PC-3 (cell line): ENCODE measurements at regions not wholly inside any gene's neighbourhood (a gene's known extent, or its start where the extent isn't known, plus 50 kb on each side); places are given as distances from the start of the nearest gene placed in this dataset.

ENCODE experiments used
- ATAC-seq: fragments of 200-7000 bp; cut with Tn5 transposase; 2 replicates; pipeline ENCODE4 v1.9.1; 2020; ENCODE audit warnings: mild to moderate bottlenecking, moderate library complexity
- BruUV-seq: library from RNA; stranded (reverse); fragments of 400-500 nt; replicated peaks from 2 replicates; lab custom pipeline; 2021; lab: Mats Ljungman, UMichigan
- CTCF ChIA-PET: fragments of 300-600 bp; sonication (Branson Sonifier 250); formaldehyde crosslinking; loops from one replicate; lab custom pipeline; 2022; ENCODE audit warnings: antibody characterized with exemption; lab: Charles Lee
- POLR2A ChIA-PET: fragments of 300-600 bp; sonication (Branson Sonifier 250); formaldehyde crosslinking; loops from one replicate; lab custom pipeline; 2022; ENCODE audit warnings: antibody characterized with exemption; ENCODE audit not compliant: unreplicated experiment; lab: Charles Lee
- DNase-seq: peaks from one replicate; pipeline ENCODE4 v3.0.0-alpha.2; 2015
- H2AFZ ChIP-seq: fragments of 300-600 bp; sonication (generic); 2 replicates; pipeline ENCODE4 v1.6.0; 2016; ENCODE audit warnings: antibody characterized with exemption, low read length
- H3F3A ChIP-seq: fragments of 300-600 bp; sonication (generic); one replicate; pipeline ENCODE4 v1.6.0; 2017; ENCODE audit warnings: antibody characterized with exemption, low read length, control low read depth, mild to moderate bottlenecking; ENCODE audit not compliant: unreplicated experiment
- H3K27ac ChIP-seq: fragments of 300-600 bp; sonication (generic); 2 replicates; pipeline ENCODE4 v1.5.1; 2016; ENCODE audit warnings: mild to moderate bottlenecking, low read length
- H3K27me3 ChIP-seq: fragments of 300-600 bp; sonication (generic); 2 replicates; pipeline ENCODE4 v1.6.1; 2016; ENCODE audit warnings: low read length, mixed read lengths
- H3K36me3 ChIP-seq: fragments of 300-600 bp; sonication (generic); 2 replicates; pipeline ENCODE4 v1.6.1; 2016; ENCODE audit warnings: low read depth, mixed run types, low read length, mixed read lengths
- H3K4me1 ChIP-seq: fragments of 300-600 bp; sonication (generic); 2 replicates; pipeline ENCODE4 v1.5.1; 2016; ENCODE audit warnings: low read length; ENCODE audit not compliant: insufficient read depth
- H3K4me2 ChIP-seq: fragments of 300-600 bp; sonication (generic); 2 replicates; pipeline ENCODE4 v1.6.0; 2016; ENCODE audit warnings: low read length
- H3K4me3 ChIP-seq: fragments of 300-600 bp; sonication (generic); 2 replicates; pipeline ENCODE4 v1.5.1; 2016; ENCODE audit warnings: mild to moderate bottlenecking, low read length, mixed read lengths
- H3K79me2 ChIP-seq: fragments of 300-600 bp; sonication (generic); 2 replicates; pipeline ENCODE4 v1.6.1; 2017; ENCODE audit warnings: low read length, mixed read lengths
- H3K9ac ChIP-seq: fragments of 300-600 bp; sonication (generic); 2 replicates; pipeline ENCODE4 v1.6.0; 2016; ENCODE audit warnings: mild to moderate bottlenecking, low read length
- H3K9me2 ChIP-seq: fragments of 300-600 bp; sonication (generic); replicated peaks from 2 replicates; pipeline ENCODE4 v1.6.1; 2016; ENCODE audit warnings: mixed run types, low read length, mixed read lengths
- H3K9me3 ChIP-seq: fragments of 300-600 bp; sonication (generic); 2 replicates; pipeline ENCODE4 v1.6.1; 2016; ENCODE audit warnings: low read length, mixed read lengths
- H4K20me1 ChIP-seq: fragments of 300-600 bp; sonication (generic); 2 replicates; pipeline ENCODE4 v1.6.1; 2016; ENCODE audit warnings: low read length, mixed read lengths
- EZH2 ChIP-seq: fragments of 300-600 bp; sonication (generic); IDR thresholded peaks from one replicate; pipeline ENCODE4 v1.6.1; 2017; ENCODE audit warnings: antibody characterized with exemption, mild to moderate bottlenecking, low read length; ENCODE audit not compliant: unreplicated experiment
- EZH2phosphoT487 ChIP-seq: fragments of 300-600 bp; sonication (generic); IDR thresholded peaks from 2 replicates; pipeline ENCODE4 v1.6.1; 2018; ENCODE audit warnings: mild to moderate bottlenecking, antibody characterized with exemption, low read length, borderline replicate concordance
- intact Hi-C: fragments of 100-400 bp; cut with micrococcal nuclease; formaldehyde crosslinking; loops from 2 replicates; pipeline ENCODE4 v1.9.0; 2023
- TF ChIP-seq, protein P1 (sequence below): fragments of 300-600 bp; sonication (generic); conservative IDR thresholded peaks from 2 replicates; pipeline ENCODE4 v1.5.1; 2017; ENCODE audit warnings: antibody characterized with exemption, low read depth, mild to moderate bottlenecking, low read length

DNA sequence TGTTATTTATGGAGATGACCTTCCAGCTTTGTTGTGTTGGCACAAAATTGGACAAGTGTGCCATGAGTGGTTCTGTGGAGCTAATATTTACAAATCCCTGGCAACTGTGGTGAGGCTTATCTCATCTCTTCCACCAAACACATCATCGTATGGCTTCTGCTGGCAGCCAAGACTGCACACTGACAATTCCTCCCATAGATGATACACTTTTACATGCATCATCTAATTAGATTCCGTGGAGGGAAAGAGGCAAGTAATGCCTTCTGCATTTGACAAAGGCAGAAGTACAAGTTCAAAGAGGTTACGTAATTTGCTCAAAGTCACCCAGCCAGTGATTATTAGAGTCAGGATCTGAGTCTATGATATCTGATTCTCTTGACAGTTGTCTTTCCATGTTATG is 62.7 kb upstream of the KIRREL3 start:
- no peaks in the 10 kb centered on the region for H3K4me1 ChIP-seq
- H3K9ac ChIP-seq, result no peak overlapping the region
- peaks cover 45% of the 10 kb centered on the region; the same call in 1 of the 2 replicates for H3K27me3 ChIP-seq
- intact Hi-C loops, result no loop called here
- ChIA-PET POLR2A (no interaction called here), CTCF (no interaction called here)
- no peak overlapping the region for H3K4me3 ChIP-seq
- no peaks in the 10 kb centered on the region for H4K20me1 ChIP-seq
- no peaks in the 10 kb centered on the region; the same call in 1 of the 2 replicates for H3K9me3 ChIP-seq
- no peak overlapping the region for H3K27ac ChIP-seq
- no TSS peak for BruUV-seq
- TF ChIP-seq EZH2 (no peak), EZH2phosphoT487 (no peak)
- TF ChIP-seq, protein P1, sequence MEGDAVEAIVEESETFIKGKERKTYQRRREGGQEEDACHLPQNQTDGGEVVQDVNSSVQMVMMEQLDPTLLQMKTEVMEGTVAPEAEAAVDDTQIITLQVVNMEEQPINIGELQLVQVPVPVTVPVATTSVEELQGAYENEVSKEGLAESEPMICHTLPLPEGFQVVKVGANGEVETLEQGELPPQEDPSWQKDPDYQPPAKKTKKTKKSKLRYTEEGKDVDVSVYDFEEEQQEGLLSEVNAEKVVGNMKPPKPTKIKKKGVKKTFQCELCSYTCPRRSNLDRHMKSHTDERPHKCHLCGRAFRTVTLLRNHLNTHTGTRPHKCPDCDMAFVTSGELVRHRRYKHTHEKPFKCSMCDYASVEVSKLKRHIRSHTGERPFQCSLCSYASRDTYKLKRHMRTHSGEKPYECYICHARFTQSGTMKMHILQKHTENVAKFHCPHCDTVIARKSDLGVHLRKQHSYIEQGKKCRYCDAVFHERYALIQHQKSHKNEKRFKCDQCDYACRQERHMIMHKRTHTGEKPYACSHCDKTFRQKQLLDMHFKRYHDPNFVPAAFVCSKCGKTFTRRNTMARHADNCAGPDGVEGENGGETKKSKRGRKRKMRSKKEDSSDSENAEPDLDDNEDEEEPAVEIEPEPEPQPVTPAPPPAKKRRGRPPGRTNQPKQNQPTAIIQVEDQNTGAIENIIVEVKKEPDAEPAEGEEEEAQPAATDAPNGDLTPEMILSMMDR, result no peak
- no peak overlapping the region for H2AFZ ChIP-seq
- no peak overlapping the region for H3K4me2 ChIP-seq
- no peak for ATAC-seq
- no peaks in the 10 kb centered on the region for H3K9me2 ChIP-seq
- no peaks in the 10 kb centered on the region for H3K79me2 ChIP-seq
- DNase-seq, result no peak
- no peaks in the 10 kb centered on the region for H3F3A ChIP-seq
- H3K36me3 ChIP-seq, result no peaks in the 10 kb centered on the region

DNA sequence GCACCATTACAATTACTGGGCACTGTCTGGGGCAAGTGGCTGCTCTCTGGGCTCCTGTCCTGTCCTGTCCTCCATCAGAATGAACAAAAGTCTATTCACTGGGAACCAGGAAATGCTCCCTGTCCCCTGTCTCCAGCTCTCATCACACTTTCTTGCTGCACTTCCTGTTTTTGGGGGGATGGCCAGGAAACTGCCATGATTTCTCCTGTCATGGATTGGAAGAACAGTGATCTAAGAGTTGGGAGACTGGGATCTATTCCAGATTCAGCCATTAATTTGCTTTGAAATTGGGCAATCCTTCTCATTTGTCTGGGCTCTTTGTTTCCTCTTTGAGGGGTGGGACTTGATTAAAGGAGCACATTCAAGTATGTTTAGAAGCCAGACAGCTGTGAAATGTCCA is 61.4 kb upstream of the KIRREL3 start:
- no TSS peak for BruUV-seq
- POLR2A ChIA-PET, result no interaction called here
- Histone ChIP-seq H3F3A (no peaks in the 10 kb centered on the region), H3K79me2 (no peaks in the 10 kb centered on the region), H4K20me1 (no peaks in the 10 kb centered on the region), H3K4me1 (no peaks in the 10 kb centered on the region), H2AFZ (no peak overlapping the region), H3K4me3 (no peak overlapping the region), H3K36me3 (no peaks in the 10 kb centered on the region), H3K4me2 (no peak overlapping the region), H3K9ac (no peak overlapping the region), H3K27me3 (peaks cover 45% of the 10 kb centered on the region; the same call in 1 of the 2 replicates), H3K9me3 (no peaks in the 10 kb centered on the region; the same call in 1 of the 2 replicates), H3K9me2 (no peaks in the 10 kb centered on the region), H3K27ac (no peak overlapping the region)
- CTCF ChIA-PET, result no interaction called here
- TF ChIP-seq EZH2, result no peak
- TF ChIP-seq, protein P1, result no peak
- intact Hi-C loops, result no loop called here
- ATAC-seq (no peak), DNase-seq (no peak)

DNA sequence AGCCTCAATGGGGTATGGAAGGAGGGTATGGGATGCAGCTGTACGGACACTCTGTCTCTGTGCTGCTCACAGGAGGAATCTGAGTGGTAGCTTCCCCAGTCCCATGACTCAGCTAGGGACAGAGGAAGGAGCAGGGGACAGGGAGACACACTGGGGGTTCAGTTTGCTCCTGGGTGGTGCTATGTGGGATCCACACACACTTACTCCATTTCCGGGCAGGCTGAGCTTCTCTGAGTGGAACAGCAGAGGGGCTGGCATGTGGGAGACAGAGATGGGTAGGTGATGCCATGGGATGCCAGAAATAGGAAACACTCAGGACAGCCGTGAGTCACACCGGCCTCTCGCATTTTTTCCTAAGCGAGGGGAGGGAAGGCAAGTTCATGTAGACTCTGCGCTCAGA is 59.2 kb upstream of the KIRREL3 start:
- CTCF ChIA-PET, result no interaction called here
- H2AFZ ChIP-seq, result no peak overlapping the region
- ATAC-seq, result no peak

More for the DNA sequence above, 59.2 kb upstream of the KIRREL3 start:
- DNase-seq, result no peak
- BruUV-seq, result no TSS peak
- Histone ChIP-seq H3K4me3 (no peak overlapping the region), H3K27me3 (peaks cover 45% of the 10 kb centered on the region; the same call in 1 of the 2 replicates), H4K20me1 (no peaks in the 10 kb centered on the region), H3F3A (no peaks in the 10 kb centered on the region), H3K27ac (no peak overlapping the region), H3K9me3 (no peaks in the 10 kb centered on the region; the same call in 1 of the 2 replicates), H3K79me2 (no peaks in the 10 kb centered on the region), H3K4me1 (no peaks in the 10 kb centered on the region), H3K9ac (no peak overlapping the region), H3K36me3 (no peaks in the 10 kb centered on the region), H3K9me2 (no peaks in the 10 kb centered on the region), H3K4me2 (no peak overlapping the region)
- TF ChIP-seq, protein P1, result no peak
- TF ChIP-seq EZH2 (no peak), EZH2phosphoT487 (no peak)
- intact Hi-C loops, result no loop called here
- POLR2A ChIA-PET, result no interaction called here
